Activated CD8-positive, alpha-beta T cell treated with anti-CD3 and anti-CD28 coated beads, Interleukin-2, amount 10 ng/mL, durations not matched to agents 7 days and 5 days (primary cell): ENCODE measurements at regions not wholly inside any gene's neighbourhood (a gene's known extent, or its start where the extent isn't known, plus 50 kb on each side); places are given as distances from the start of the nearest gene placed in this dataset.
A peak's percentile ranks its signal among the peaks of the same experiment; 100 is the strongest.

Source experiments
- ATAC-seq: fragments of 150-1000 bp; cut with Tn5 transposase; one replicate; pipeline ENCODE4 v1.10.0; 2021; ENCODE audit warnings: moderate library complexity
- CTCF ChIA-PET: fragments of 350-600 bp; sonication (Branson Sonifier 250); formaldehyde crosslinking; loops from one replicate; lab custom pipeline; 2021; ENCODE audit warnings: antibody characterized with exemption; lab: Charles Lee
- POLR2A ChIA-PET: fragments of 350-600 bp; sonication (Branson Sonifier 250); formaldehyde crosslinking; loops from one replicate; lab custom pipeline; 2021; ENCODE audit warnings: antibody characterized with exemption; lab: Charles Lee
- DNase-seq: peaks from one replicate; pipeline ENCODE4 v3.0.0-alpha.2; 2020
- H3K27ac Mint-ChIP-seq: one replicate; pipeline ENCODE4 v1.8.0; 2021; ENCODE audit warnings: mild to moderate bottlenecking, mixed read lengths
- H3K27me3 Mint-ChIP-seq: one replicate; pipeline ENCODE4 v1.8.0; 2021; ENCODE audit warnings: low read depth, mixed read lengths
- H3K36me3 Mint-ChIP-seq: one replicate; pipeline ENCODE4 v1.8.0; 2021; ENCODE audit warnings: low read depth, mixed read lengths
- H3K4me1 Mint-ChIP-seq: one replicate; pipeline ENCODE4 v1.8.0; 2021; ENCODE audit warnings: low read depth, mixed read lengths
- H3K4me3 Mint-ChIP-seq: one replicate; pipeline ENCODE4 v1.8.0; 2021; ENCODE audit warnings: mild to moderate bottlenecking, mixed read lengths
- H3K9me3 Mint-ChIP-seq: one replicate; pipeline ENCODE4 v1.8.0; 2022; ENCODE audit warnings: mixed read lengths; ENCODE audit not compliant: insufficient read depth

DNA sequence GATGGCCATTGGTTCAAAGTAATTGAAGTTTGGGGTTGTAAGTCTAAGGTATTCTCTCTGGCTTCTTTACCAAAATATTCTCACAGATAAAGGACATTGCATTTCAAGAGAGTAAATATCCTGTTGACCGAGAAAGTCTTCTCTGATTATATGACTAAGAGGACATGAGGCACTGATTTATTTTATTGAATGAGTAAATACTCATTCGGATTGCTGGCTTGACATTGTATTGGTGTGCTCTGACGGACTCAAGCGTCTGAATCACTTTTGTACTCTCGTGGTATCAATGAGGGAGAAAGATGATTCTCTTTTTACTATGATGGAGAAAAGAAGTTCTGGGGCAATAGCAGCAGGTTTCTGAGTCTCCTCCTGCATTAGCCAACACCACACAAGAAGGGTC, 205.3 kb upstream of the RRP15 start:
- no peak for ATAC-seq
- H3K4me1 Mint-ChIP-seq, result no peaks in the 10 kb centered on the region
- no peak overlapping the region for H3K27ac Mint-ChIP-seq
- CTCF ChIA-PET, result no interaction called here
- POLR2A ChIA-PET, result no interaction called here
- no peaks in the 10 kb centered on the region for H3K9me3 Mint-ChIP-seq
- H3K27me3 Mint-ChIP-seq, result no peaks in the 10 kb centered on the region
- H3K4me3 Mint-ChIP-seq, result no peak overlapping the region
- DNase-seq, result no peak
- no peaks in the 10 kb centered on the region for H3K36me3 Mint-ChIP-seq

DNA sequence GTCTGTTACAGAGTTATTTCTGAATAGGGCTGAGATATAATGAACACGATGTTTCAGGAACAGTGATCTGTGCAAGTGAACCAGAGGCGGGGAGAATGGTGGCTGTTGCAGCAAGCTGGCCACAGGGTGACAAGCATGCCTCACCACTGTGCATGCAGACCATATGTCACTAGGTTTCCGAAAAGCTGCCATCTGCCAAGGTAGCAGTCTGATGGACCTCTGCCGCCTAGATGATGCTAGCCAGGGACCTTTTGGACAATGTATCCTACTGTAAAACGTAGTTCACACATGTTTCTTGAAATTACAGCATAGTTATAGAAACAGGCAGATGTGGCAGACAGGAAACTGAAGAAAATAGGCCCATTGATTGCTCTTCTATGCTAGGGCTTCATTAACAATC, 204.2 kb upstream of the RRP15 start:
- Mint-ChIP-seq H3K4me3 (no peak overlapping the region), H3K27ac (no peak overlapping the region), H3K27me3 (no peaks in the 10 kb centered on the region), H3K36me3 (no peaks in the 10 kb centered on the region), H3K4me1 (no peaks in the 10 kb centered on the region), H3K9me3 (no peaks in the 10 kb centered on the region)
- ChIA-PET CTCF (no interaction called here), POLR2A (no interaction called here)
- DNase-seq, result no peak
- ATAC-seq, result no peak

DNA sequence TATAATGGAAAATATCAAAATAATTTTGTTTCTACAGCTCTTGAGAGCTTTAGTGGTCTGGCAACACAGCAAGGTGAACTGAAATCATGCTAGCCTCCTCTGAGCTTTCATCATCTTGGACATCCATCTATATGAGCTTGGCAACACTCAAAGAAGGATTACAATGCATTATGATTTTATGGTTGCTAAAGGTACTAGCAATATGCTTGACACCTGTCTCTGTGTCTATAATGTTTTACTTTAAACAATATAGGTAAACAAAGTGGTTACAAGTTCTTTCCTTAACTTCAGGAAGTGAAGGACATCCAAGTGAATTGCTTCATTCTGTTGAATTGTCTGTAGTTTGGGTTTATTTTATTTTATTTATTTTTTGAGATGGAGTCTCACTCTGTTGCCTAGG, 203.7 kb upstream of the RRP15 start:
- POLR2A ChIA-PET, result no interaction called here
- Mint-ChIP-seq H3K27me3 (no peaks in the 10 kb centered on the region), H3K4me3 (no peak overlapping the region), H3K27ac (no peak overlapping the region), H3K36me3 (no peaks in the 10 kb centered on the region), H3K4me1 (no peaks in the 10 kb centered on the region), H3K9me3 (no peaks in the 10 kb centered on the region)
- no peak for ATAC-seq
- no peak for DNase-seq
- CTCF ChIA-PET, result no interaction called here

DNA sequence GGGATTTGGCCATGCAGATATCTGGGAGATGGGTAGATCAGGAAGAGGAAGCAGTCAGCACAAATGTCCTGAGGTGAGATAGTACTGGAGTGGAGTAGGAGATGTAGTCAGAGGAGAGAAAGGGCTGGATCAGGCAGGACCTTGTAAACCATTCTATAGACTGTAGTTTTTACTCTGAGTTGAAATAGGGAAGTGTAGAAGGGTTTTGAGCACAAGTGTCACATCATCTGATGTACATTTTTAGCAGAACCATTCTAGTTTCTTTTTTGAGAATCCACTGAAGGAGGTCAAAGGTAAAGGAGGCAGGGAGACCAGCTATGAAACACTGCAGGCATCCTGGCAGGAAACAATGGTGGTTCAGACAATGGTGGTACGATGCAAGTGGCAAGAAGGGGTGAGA, 194.6 kb upstream of the RRP15 start:
- H3K36me3 Mint-ChIP-seq, result no peaks in the 10 kb centered on the region
- no peak overlapping the region for H3K4me3 Mint-ChIP-seq
- H3K4me1 Mint-ChIP-seq, result no peaks in the 10 kb centered on the region
- H3K9me3 Mint-ChIP-seq, result no peaks in the 10 kb centered on the region
- no peaks in the 10 kb centered on the region for H3K27me3 Mint-ChIP-seq
- DNase-seq (no peak), ATAC-seq (no peak)
- H3K27ac Mint-ChIP-seq, result no peak overlapping the region
- ChIA-PET POLR2A (no interaction called here), CTCF (no interaction called here)

DNA sequence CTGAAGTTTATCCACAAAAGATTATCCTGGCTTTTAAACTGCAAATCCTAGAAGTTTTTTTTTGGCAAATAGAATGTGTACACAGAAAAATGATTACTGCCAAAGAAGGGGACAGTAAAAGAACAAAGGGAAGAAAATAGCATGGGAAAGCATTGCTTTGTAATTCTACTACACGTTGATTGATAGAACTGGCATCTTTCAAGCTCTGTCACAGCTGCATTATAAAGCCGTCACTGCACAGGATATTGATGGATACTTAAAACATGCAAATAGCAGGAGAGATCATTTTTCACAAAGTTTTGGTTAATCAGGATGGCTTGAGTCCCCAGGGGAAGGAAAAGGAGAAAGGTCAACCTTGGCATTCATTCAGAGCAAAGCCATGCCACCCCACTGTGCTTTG, 183.7 kb upstream of the RRP15 start:
- H3K27me3 Mint-ChIP-seq, result no peaks in the 10 kb centered on the region
- DNase-seq (no peak), ATAC-seq (no peak)
- no peaks in the 10 kb centered on the region for H3K4me1 Mint-ChIP-seq
- peaks cover 10% of the 10 kb centered on the region for H3K9me3 Mint-ChIP-seq
- ChIA-PET POLR2A (no interaction called here), CTCF (no interaction called here)
- H3K4me3 Mint-ChIP-seq, result no peak overlapping the region
- no peaks in the 10 kb centered on the region for H3K36me3 Mint-ChIP-seq
- no peak overlapping the region for H3K27ac Mint-ChIP-seq

DNA sequence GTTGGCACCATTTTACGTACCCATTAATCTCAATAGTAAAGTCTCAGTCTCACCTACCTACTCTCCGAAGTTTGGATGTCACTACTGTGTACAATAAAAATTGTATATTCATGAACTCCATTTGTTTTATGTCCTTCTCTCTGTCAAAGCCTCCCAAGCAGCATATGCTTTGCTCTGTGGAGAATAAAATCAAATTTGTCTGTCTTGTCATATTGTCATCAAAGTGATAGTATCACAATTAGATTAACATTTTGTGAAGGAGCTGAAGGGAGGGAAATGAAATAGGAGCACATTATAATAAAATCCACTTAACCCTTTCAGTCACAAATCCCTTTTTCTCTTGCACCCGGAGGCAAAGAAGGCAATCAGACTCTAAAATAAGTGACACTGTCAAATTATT, 177.1 kb upstream of the RRP15 start:
- CTCF ChIA-PET, result no interaction called here
- H3K4me1 Mint-ChIP-seq, result no peaks in the 10 kb centered on the region
- DNase-seq (no peak), ATAC-seq (no peak)
- no peaks in the 10 kb centered on the region for H3K9me3 Mint-ChIP-seq
- POLR2A ChIA-PET, result no interaction called here
- H3K27ac Mint-ChIP-seq, result no peak overlapping the region
- no peaks in the 10 kb centered on the region for H3K36me3 Mint-ChIP-seq
- no peaks in the 10 kb centered on the region for H3K27me3 Mint-ChIP-seq
- no peak overlapping the region for H3K4me3 Mint-ChIP-seq

DNA sequence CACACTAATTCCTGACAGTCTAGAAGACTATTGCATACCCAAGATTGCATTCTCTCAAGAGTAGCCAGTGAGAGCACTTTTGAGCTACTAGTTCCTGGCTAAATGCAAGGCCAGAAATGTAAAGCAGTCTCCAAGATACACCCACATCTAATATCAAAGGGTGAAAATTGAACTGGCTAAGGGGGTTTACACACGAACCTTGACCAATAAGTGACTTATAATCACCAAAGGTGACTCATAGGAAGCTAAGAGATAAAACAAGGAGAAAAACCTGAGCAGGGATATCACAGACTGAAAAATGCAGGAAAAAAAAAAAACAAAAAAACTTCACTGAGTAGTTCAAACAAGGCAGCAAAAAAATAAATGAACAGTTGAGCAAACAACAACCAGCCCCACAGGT, 172.2 kb upstream of the RRP15 start:
- DNase-seq, result no peak
- Mint-ChIP-seq H3K4me1 (no peaks in the 10 kb centered on the region), H3K9me3 (peaks cover 11% of the 10 kb centered on the region), H3K27me3 (no peaks in the 10 kb centered on the region), H3K36me3 (no peaks in the 10 kb centered on the region), H3K4me3 (no peak overlapping the region), H3K27ac (no peak overlapping the region)
- ChIA-PET CTCF (no interaction called here), POLR2A (no interaction called here)
- ATAC-seq, result no peak

DNA sequence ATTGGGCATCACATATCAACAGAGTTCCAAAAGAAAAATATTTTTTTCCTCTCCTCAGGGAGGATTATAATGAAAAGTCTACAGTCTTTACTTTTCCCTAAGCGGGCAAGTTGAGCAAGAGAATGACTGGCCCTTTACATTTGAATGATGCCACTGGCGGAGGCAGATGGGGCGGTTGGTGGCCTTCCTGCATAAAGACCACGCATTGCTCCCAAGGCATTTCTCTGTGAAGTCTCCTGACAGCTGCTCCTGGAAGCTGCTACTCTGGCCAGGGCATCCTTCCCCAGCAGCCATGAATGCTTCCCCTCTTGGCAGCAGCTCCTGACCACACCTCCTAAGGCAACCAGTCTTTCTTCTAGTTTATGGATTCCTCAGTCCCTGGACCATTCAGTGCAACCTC, 161.1 kb upstream of the RRP15 start:
- Mint-ChIP-seq H3K4me1 (no peaks in the 10 kb centered on the region), H3K36me3 (no peaks in the 10 kb centered on the region), H3K4me3 (no peak overlapping the region), H3K27me3 (no peaks in the 10 kb centered on the region), H3K27ac (no peak overlapping the region), H3K9me3 (no peaks in the 10 kb centered on the region)
- ChIA-PET CTCF (no interaction called here), POLR2A (no interaction called here)
- DNase-seq (no peak), ATAC-seq (no peak)

DNA sequence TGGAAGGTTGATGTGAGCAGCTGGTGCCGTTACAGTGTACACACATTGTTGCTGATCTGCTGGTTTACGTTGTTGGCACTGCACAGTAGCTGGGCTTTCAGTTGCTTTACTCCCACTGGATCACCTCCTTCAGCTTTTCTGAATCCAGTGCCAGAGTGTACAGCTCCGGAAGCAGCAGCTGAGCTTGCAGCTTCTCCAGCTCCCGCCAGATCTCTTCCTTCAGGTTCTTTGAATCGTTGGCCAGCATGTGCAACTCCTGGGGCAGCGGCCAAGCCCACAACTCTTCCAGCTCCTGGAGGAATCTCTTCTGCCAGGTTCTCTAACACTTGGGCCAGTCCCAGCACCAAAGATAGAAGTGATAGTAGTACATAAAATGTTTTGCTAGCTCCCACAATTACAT, 149.7 kb upstream of the RRP15 start:
- H3K27me3 Mint-ChIP-seq, result no peaks in the 10 kb centered on the region
- H3K4me1 Mint-ChIP-seq, result no peaks in the 10 kb centered on the region
- DNase-seq (no peak), ATAC-seq (no peak)
- ChIA-PET POLR2A (no interaction called here), CTCF (no interaction called here)
- no peak overlapping the region for H3K27ac Mint-ChIP-seq
- H3K4me3 Mint-ChIP-seq, result no peak overlapping the region
- H3K36me3 Mint-ChIP-seq, result no peaks in the 10 kb centered on the region
- no peaks in the 10 kb centered on the region for H3K9me3 Mint-ChIP-seq

DNA sequence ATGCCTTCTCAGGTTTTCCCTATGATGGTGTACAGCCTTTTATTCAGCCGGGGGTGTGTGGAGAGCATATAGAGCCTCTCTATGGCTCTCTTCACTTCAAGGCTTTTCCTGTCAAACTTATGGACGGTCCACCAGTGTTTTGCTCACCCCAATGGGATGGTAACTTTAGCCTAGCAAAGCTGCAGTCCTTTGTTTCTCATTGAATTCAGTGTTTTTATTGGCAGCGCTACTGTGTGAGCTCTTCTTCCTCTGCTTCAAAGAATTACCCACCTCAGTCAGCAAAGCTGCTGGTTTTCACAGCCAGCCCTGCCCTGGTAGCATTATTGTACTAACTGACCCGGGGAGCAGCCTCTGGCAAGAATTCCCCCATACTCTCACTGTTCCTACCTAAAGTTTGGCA, 145.3 kb upstream of the RRP15 start:
- Mint-ChIP-seq H3K27me3 (no peaks in the 10 kb centered on the region), H3K36me3 (no peaks in the 10 kb centered on the region), H3K27ac (no peak overlapping the region), H3K4me3 (no peak overlapping the region), H3K9me3 (no peaks in the 10 kb centered on the region), H3K4me1 (no peaks in the 10 kb centered on the region)
- ChIA-PET POLR2A (no interaction called here), CTCF (no interaction called here)
- no peak for DNase-seq
- ATAC-seq, result no peak

DNA sequence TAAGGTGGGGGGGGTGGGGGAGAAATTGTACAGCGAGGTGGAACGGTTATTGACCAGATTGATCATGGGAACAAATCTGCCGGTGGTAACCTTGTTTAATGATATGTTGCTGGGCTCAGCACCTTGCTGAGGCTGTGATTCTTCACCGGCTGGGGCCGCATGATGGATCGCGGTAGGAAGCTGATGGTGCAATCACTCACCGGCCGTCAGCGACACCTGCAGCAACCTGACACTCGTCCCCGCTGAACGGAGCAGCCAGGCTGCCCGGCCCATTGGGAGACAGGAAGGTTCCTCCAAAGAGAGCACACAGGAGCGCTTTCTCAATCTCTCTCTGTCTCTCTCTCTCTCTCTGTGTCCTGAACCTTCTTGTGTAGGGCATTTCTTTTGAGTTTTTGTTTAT, 128.5 kb upstream of the RRP15 start:
- DNase-seq (no peak), ATAC-seq (no peak)
- ChIA-PET CTCF (no interaction called here), POLR2A (no interaction called here)
- H3K27ac Mint-ChIP-seq, result no peak overlapping the region
- no peaks in the 10 kb centered on the region for H3K9me3 Mint-ChIP-seq
- no peaks in the 10 kb centered on the region for H3K4me1 Mint-ChIP-seq
- H3K27me3 Mint-ChIP-seq, result peaks cover 21% of the 10 kb centered on the region
- no peak overlapping the region for H3K4me3 Mint-ChIP-seq
- H3K36me3 Mint-ChIP-seq, result no peaks in the 10 kb centered on the region

DNA sequence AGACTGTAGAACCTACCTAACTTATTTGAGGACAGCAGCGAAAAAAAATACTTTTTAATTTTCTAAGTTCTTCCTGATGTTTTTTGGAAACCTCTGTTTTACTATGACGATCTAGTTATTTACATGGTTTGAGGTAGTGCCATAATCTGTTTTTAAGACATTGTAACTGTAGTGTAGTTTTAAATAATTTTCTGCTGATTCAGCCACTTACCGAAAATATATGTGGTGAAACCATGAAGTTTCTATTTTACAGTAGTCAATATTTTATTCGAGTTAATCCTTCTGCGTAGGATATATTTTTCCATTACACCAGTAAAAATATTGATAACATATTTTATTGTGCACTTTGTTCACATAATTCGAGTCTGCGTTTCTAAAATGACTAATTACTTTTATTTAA, 121.7 kb upstream of the RRP15 start:
- POLR2A ChIA-PET, result no interaction called here
- peaks cover 44% of the 10 kb centered on the region for H3K27me3 Mint-ChIP-seq

DNA sequence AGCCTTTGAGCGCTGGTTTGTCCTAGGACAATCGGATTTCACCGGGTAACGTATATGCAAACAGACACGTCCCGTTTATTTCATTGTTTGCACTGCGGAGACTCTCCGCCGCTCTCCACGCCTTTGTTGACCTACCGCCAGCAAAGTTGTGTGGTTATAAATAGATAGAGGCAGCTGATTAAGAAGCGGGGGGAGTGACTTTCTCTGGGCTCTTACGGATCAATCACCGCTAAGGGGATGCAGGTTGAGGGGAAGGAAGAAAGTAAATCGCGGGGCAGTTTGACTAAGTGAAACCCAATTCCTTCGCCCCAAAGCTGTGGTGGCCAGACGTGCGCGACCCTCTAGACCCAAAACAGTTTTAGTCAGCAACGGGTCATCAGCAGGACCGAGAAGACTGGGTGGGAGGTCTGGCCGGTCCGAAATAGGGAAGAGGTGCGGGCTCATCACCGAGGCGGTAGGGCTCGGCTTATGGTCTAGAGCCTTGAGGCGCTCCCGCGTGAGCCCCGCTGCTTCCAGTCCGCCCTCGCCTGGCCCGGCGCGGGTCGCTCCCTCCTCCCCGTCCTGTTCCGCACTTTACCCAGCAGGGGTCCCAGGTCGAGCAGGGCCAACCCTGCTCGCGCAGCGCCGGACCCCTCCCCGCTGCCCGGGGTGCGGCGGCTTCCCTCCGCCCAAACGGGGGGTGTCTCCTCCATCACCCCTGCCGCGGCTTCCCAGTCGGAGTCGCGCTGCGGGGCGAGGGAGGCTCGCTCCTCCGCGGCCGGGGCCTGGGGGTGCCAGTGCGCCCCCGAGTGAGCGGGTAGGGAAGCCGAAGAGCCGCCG, 120.8 kb upstream of the RRP15 start:
- Mint-ChIP-seq H3K27ac (no peak overlapping the region), H3K36me3 (peaks cover 7% of the 10 kb centered on the region), H3K27me3 (peaks cover 42% of the 10 kb centered on the region), H3K4me1 (peaks cover 17% of the 10 kb centered on the region), H3K4me3 (peak overlapping the region; percentile 76), H3K9me3 (no peaks in the 10 kb centered on the region)
- CTCF ChIA-PET, result no interaction called here
- ATAC-seq (peak; percentile 76), DNase-seq (no peak)
- POLR2A ChIA-PET, result interaction anchor here (0.6 kb wide), 1 partner anchor 147 kb away, joined by 3 read pairs; no protein-coding TSS in a partner anchor

More for the DNA sequence above, 121.7 kb upstream of the RRP15 start:
- H3K27ac Mint-ChIP-seq, result no peak overlapping the region
- no peak for DNase-seq
- no peak overlapping the region for H3K4me3 Mint-ChIP-seq
- no peak for ATAC-seq
- H3K36me3 Mint-ChIP-seq, result peaks cover 7% of the 10 kb centered on the region
- CTCF ChIA-PET, result no interaction called here
- H3K4me1 Mint-ChIP-seq, result peaks cover 17% of the 10 kb centered on the region
- no peaks in the 10 kb centered on the region for H3K9me3 Mint-ChIP-seq
